GM19351 (cell line): ENCODE measurements at regions not wholly inside any gene's neighbourhood (a gene's known extent, or its start where the extent isn't known, plus 50 kb on each side); places are given as distances from the start of the nearest gene placed in this dataset.
A peak's percentile ranks its signal among the peaks of the same experiment; 100 is the strongest.

ENCODE experiments used
- ATAC-seq: cut with Tn5 transposase; IDR thresholded peaks from one replicate; pipeline ENCODE4 v1.9.1; 2021; ENCODE audit warnings: mild to moderate bottlenecking, moderate library complexity; ENCODE audit not compliant: unreplicated experiment

GRCh38 chr15:38692789-38693062 lies 128.1 kb upstream of the RASGRP1 start:
- ATAC-seq: no peak

DNA sequence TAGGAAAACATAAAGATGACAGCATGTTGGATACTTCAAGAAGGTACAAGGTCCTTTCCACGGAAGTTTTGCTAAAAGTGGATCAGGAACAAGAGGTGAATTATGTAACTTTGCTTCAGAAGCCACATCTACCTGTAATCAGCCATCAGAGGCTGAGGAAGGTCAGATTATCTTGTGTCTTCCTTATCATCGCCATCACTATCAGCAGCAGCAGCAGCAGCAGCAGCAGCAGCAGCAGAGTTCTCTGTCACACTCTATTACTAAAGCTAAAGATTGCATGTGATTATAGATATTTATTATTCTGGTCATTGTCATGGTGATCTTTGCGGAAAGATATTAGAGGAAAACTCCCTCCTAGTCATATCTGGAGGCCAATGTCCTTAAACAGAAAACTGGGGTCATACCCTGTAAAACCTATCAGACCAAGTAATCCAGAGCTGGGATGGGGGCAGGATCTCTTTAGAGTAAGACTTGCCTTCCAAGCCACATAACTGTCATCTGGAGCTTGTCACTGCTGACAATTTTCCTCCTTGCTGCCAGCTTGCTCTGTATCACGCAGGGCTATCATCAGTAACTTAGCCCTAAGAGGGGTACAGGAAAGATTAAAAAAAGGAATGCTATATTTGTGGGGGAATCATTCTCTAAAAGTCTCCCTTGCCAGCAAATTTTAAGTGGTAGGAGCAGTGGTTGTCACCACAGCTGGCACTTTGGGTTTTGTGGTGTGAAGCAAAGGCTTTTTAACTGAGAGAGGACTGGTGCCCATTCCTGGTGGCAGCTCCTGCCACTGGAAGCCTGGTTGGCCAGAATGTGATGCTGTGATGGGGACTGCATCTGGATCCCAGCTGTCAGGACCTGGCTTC lies 130.9 kb upstream of the RASGRP1 start:
- ATAC-seq: no peak

- ATAC-seq: peak; percentile 80
Observed at GRCh38 chr15:38696109-38696727, 131.6 kb upstream of the RASGRP1 start.

DNA sequence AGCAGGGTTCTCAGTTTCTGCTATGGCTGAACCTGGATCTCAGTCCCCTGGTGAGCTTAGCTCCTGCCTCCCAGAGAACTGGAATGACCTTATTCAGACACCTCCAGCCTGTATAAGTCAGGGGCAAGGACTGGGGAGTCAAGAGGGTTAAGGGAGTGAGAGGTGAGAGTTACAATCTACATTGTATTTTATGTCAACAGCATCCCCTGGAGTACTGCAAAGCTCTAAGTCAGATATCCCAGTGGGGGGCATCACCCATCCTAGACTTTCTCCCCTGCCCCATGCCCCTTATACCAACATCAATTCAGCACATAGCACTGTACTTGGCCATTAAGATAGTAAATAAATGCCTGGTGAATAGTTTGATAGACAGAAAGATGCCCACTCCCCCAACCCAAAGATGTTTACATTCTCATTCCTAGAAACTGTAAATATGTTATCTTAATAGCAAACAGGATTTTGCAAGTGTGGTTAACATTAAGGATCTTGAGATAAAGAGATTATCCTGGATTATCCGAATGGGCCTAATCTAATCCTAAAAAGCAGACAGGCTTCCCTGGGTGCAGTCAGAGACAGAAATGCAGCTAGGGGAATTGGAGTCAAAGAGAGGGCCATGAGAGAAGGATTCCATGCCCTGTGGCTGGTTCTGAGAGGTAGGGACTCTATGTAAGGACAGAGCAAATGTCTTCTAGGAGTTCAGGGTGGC lies 132.3 kb upstream of the RASGRP1 start:
- no peak for ATAC-seq

- no peak for ATAC-seq
Observed at GRCh38 chr15:38698254-38698653, 133.6 kb upstream of the RASGRP1 start.

DNA sequence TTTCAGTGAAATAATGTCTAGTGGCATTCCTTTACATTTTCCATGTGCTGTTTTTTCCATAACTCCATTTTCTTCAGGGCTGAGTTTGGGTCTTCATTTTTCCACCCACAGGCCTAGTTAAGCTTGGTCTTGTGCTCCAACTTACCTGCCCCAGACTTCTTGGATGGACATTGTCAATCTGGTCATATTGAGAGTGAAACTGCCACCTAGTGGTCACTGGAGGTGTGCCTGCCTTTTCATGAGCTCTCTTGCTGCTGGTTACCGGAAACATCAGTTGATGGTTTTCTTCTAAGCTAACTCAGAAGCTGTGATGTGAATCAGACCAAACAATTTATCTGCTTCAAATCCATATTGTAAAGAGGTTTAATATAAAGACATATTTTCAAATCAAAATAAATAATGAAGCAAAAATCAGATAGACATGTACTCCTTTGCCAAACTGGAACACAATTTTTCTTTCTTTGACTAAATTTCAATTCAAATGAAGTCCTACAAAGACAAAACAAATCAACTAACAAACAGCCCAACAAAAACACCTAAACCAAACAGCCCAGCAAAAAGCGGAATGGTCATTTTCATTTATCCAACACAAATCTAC lies 135.1 kb upstream of the RASGRP1 start:
- peak; percentile 64 for ATAC-seq

GRCh38 chr15:38701149-38701548 lies 136.5 kb upstream of the RASGRP1 start:
- no peak for ATAC-seq

GRCh38 chr15:38702178-38702912 lies 137.7 kb upstream of the RASGRP1 start:
- ATAC-seq: no peak

- no peak for ATAC-seq
Observed at GRCh38 chr15:38705436-38706219, 141.0 kb upstream of the RASGRP1 start.

GRCh38 chr15:38706956-38707355 lies 142.3 kb upstream of the RASGRP1 start:
- no peak for ATAC-seq

- ATAC-seq: peak; percentile 96
Observed at GRCh38 chr15:38707802-38708671, 143.4 kb upstream of the RASGRP1 start.

DNA sequence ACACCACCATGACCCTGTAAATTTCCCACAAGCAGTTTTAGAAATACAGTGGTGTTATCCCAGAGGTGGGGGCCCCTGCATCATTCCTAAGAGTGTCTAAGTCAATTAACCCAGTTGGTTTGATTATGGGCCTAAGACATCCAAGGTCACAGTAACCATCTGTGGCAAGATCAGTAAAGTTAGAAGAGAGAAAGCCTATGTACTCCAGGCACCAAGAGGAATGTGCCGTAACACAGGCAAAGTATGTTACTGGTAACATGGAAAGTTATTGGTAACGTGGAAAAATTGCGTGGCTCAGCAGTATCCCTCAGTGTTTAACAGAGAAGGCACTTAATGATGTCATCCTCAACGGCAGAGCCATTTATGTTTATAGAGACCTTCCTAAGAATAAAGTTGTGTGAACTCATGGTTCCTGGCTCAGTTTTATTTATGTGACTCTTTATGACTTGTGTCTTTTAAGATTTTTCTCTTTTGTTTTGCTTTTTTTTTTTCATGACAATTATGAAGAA lies 144.1 kb upstream of the RASGRP1 start:
- ATAC-seq: no peak

DNA sequence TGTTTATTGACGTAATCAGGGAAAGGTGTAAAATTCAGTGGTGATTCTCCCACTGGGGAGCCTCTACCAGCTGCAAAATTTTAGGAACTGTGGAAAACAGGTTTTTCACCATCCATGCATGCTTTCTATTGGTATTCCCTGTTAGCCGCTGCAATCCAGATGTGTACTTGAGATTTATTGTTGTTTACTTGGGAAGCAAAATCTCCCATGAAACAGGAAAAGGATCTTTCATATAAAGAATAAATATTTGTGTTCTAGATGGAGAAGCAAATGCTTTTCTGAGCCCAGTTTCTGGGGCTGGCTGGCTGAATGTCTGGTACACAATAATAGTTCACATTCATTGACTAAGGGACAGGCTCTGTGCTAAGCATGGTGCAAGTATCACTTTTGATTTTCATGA lies 144.6 kb upstream of the RASGRP1 start:
- no peak for ATAC-seq

DNA sequence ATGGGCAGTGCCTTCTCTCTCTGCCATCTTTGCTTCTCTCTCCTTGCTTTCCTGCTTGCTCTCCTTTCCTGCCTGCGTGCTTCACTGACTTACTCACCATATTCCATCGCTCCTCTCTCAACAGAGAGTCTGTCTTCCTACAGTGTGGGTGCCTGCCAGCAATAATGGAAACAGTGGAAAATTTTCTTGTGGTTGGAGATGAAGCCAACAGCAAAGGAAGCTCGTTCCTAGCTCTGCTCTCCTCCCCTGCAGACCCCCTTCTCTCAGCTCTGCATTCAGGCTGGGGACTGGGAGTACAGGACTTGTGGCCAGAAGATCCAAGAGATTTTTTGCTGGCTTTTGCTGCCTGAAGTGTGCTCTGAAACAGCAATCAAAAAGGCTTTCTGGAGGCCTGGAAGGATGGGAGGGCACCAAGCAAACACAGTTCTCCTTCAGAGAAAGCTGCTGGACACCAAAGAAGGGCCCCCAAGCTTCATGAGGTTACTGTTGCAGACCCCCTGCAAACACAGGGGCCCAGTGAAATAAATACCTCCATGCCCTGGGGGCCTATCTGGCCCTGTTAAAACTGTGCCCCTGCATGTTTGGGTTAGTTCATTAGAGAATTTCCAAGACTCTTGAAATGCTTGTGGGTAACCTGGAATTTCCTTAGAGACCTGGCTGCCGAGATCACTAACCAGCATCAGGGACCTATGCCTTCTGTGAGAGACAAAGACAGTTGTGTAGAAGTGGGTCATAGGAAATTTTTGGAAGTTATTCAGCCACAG lies 149.9 kb upstream of the RASGRP1 start:
- no peak for ATAC-seq

DNA sequence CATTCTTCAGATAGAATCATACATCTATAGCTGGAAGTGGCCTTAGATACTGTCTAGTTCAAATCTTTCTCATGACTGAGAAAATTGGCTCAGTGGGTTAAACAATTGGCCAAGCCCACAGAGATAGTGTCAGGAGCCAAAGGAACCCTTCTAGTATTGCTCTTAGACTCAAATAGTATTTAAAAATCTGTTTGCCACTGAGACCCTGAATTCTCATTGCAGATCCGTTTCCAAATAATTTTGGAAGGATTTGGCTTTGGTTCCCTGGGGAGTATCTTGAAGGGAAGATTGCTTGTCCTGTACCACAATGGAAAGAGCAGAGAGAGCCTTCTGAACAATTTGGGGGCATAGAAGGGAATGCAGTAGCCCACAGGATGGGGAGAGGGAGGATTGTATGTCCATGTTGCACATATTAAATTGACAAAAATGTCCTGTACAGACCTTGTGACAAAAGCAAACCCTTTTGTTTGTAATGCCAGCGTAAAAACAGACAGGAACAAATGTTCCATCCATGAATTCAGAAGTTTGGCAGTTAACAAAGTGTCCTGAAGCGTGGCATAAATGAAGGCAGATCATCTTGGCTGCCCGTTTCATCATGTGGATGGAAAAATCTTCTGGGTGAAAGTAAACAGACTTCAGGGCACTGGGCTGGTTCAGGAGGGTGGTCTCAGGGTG lies 156.4 kb upstream of the RASGRP1 start:
- no peak for ATAC-seq

DNA sequence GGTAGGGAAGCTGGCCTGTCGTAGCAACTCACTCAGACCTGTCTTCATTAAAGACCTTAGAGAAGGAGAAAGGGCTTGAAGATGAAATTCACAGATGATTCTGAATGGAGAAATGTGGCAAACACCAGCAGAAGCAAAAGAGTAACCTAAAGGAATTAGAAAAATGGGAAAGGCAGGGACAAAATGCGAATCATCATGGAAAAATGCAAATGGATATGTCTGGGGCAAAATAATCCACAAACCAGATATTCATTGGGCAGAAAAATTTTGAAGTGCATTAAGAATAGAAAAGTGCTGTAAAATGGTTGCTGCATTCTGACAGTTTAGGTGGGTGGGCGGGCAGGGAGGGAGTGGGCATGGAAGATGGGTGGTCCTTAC lies 156.9 kb upstream of the RASGRP1 start:
- no peak for ATAC-seq

- ATAC-seq: no peak
Observed at GRCh38 chr15:38722236-38722635, 157.6 kb upstream of the RASGRP1 start.

GRCh38 chr15:38724827-38725226 lies 160.2 kb upstream of the RASGRP1 start:
- ATAC-seq: no peak
